GM19452 (cell line): ENCODE measurements at regions not wholly inside any gene's neighbourhood (a gene's known extent, or its start where the extent isn't known, plus 50 kb on each side); places are given as distances from the start of the nearest gene placed in this dataset.

Source experiments
- ATAC-seq: cut with Tn5 transposase; IDR thresholded peaks from one replicate; pipeline ENCODE4 v1.9.1; 2021; ENCODE audit not compliant: unreplicated experiment

DNA sequence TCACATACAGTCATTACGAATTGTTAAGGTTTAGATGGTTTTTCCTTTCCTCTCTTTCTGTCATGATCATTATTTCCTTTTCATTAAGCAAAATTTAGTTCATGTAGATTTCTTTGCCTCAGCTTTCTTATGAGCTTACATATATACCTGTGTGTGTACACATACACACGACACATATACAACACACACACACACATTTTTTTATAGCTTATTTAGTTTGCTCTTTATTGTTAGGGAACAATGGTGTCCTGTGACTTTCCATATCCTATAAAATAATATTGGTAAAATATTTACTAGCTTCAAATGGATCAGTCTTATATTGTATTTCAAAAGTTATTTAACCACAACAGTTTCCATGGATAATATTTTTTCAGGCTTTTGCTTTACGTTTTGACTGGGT lies 840.7 kb downstream of the PCDH18 start:
- no peak for ATAC-seq

DNA sequence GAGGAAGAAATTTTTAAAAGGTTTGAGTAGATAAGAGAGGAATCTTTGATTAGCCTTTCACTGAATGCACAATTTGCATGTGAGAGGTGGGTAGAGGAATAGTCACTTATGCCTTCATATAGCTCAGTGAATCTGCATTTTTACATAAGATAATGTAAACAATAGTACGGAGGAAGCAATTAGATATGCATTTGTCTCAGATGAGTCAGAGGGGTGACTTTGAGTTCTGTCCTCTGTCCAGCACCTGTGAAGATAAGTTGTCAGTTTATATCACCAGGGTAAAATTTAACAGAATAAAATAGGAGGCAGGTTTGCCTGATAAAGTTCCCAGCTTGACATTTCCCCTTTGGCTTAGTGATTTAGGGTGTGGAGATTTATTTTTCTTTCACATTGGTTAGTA lies 841.9 kb downstream of the PCDH18 start:
- no peak for ATAC-seq

DNA sequence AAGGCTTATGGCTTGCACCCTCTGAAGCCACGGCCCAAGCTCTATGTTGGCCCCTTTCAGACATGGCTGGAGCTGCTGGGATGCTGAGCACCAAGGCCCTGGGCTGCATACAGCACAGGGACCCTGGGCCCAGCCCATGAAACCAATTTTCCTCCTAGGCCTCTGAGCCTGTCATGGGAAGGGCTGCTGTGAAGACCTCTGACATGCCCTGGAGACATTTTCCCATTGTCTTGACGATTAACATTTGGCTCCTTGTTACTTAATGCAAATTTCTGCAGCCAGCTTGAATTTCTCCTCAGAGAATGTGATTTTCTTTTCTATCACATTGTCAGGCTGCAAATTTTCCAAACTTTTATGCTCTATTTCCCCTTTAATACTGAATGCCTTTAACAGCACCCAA lies 844.7 kb downstream of the PCDH18 start:
- ATAC-seq, result no peak

DNA sequence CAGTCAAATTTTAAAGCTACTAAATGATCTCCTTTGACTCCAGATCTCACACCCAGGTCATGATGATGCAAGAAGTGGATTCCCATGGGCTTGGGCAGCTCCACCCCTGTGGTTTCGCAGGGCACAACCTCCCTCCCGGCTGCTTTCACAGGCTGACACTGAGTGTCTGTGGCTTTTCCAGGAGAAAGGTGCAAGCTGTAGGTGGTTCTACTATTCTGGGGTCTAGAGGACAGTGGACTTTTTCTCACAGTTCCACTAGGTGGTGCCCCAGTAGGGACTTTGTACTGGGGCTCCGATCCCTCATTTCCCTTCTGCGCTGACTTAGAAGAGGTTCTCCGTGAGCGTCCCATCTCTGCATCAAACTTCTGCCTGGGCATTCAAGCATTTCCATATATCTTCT lies 845.2 kb downstream of the PCDH18 start:
- no peak for ATAC-seq

DNA sequence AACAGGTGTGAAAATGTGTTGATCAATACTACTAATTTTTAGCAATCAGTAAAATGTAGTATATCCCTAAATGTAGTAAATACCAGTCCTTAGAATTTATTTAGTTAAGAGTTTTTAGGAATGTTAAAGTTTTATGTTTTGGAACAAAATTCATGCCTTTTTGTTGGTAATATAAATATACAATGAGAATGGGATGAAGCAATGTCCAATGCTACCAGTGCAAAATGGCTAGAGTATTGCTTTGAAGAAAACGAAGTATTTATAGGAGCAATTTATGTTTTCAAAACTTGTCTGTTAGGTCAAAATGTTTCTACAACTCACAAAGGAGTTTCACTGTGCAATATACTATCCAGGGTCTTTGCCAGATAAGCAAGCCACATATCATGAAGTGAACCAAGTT lies 851.5 kb downstream of the PCDH18 start:
- no peak for ATAC-seq

DNA sequence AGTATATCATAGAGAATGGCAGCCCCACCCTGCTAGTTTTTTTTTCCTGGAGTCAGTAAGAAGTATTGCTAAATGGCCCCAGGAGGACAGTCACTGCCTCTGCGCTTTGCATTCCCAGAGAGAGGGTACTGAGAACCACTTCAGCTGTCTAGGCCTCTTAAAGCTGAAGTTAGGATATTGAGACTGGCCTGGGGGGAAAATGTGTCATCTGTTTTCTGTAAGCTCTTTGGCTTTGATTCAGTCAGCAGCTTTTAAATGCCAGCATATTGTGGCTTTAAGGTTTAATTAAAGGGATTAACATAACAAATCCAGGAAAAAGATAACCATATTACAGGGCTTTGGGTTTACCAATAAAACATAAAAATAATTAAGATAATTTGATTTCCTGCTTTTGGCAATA lies 852.0 kb downstream of the PCDH18 start:
- ATAC-seq, result no peak

DNA sequence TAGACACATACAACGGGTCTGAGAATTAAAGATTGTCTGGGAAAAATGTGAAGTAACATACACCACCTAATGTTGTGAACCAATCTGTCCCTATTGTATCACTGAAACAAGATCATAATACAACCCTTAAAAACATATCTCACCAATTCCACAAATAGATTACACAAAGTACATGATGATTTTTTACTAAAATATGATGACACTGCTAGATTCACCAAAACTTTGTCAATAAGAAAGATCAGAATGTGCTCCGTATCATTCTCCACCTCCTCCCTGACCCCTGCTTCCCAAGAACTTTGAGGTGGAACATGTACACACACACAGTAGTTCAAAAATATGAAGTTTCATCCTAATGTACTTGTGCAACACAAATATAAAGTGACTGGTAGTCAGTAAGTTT lies 862.0 kb downstream of the PCDH18 start:
- no peak for ATAC-seq

DNA sequence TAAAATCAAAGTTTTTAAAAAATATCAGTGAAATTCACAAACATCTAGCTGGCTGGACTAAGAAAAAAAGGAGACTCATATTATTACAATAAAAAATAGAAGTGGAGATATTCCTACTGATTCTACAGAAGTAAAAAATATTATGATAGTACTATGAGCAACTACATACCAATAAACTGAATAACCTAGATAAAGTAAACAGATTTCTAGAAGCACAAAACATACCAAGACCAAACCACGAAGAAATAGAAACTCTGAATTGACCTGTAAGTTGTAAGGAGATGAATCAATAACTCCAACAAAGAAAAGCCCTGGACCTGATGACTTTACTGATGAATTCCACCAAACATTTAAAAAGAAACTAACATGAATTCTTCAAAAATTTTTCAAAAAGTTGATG lies 867.3 kb downstream of the PCDH18 start:
- ATAC-seq, result no peak

DNA sequence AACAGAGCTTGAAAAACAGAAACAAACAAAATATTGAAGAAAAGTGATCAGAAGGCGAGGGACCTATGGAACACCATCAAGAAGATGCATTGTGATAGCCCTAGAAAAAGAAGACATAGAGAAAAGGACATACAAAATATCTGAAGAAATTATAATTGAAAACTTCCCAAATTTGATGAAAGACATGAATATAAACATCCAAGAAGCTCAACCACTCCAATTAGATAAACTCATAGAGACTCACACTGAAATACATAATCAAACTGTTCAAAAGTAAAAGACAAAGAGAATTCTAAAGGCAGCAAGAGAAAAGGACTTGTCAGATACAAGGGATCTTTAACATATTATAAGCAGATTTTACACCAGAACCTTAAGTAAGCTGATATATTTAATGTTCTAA lies 869.8 kb downstream of the PCDH18 start:
- no peak for ATAC-seq

DNA sequence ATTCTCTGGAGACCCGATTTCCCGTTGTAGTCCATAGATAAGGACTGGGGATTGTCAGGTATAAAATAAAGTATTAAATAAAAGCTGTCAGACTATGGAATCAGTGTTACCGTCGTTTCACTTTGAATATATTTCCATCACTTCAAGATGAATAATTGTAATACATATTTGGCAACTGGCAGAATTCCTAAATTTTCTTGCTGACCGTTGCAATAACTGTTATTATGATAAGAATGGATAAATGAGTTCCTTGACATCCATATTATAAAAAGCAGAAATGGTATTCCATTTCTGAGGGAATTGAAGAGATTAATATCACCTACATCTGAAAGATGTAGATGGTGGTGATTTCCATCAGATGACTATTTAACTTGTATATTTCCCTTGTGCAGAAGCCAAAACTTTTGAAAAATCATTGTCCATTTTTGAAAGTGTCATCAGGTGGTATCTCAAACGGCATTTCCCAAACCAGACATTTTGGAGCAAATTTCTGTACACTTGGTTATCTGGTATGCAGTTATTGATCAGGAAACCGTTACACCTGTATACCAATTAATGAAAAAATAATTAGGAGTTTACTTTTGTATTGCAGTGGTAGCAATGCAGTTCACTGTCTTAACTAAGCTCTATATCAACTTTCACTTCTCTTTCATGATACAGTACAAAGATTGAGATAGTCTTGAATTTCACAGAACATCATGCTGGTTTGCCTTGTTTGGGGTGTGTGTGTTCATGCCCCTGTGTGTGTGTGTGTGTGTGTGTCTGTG lies 878.5 kb downstream of the PCDH18 start:
- ATAC-seq, result no peak

DNA sequence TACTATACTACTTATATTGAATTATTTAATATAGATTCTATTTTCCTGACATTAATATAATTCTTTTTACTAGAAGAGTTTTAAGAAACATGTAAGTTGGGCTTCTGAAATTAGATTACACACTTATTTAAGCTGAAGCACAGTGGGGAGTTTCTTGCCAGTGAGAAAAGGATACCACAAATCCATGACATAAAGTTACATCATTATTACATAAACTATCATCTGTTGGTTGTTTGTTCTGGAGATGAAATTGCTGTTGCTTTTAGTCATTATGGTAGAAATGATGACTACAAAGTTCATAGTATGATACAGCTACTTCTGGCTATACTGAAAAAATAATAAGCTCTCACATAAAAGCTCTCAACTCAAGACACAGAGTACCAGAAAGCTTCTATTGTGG lies 880.4 kb downstream of the PCDH18 start:
- no peak for ATAC-seq

DNA sequence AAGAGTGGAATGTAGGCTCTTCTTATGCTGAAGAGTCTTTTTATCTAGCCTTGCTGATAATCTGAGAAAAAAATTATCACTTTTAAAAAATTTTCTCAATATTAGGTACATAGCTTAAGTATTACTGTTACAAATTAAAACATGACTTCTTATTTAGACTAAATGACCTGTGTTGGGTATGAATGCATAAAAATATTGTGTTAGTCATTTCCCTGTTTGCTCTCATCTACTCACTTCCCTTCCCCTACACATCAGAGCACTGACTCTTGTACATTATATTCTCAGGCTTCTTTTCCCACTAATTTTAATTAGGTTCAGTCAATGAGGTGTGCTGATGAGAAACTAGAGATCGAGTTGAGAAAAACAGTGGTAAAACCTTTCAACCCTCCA lies 881.0 kb downstream of the PCDH18 start:
- no peak for ATAC-seq

DNA sequence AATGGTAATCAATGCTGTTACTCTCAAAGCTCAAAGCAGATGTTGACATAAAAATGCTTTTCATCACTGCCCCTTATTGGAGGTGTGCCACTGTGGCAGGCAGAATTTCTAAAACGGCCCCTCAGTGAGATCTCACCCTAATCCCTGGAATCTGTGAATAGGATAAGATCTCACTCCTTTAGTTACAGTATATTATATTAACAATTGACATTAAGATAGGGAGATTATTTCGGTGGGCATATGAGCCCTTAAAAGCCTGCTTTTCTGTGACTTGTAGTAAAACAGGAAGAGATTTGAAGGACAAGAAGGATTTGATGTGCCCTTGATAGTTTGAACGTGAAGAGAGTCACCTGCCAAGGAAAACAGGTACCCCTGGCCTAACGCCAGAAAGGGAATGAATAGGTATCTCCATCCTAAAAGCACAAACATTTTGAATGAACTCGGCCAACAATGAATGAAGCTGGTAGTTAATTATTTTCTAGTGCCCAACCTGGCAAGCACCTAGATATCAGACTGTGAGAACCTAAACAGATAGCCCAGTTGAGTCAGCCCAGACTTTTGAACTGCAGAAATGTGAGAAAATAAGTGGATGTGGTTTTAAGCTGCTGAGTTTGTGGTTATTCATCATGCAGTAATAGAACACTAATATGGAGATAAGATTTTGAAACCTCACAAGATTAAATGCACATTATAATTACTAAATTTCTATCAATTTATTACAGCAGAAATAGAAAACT lies 881.6 kb downstream of the PCDH18 start:
- peak; percentile 77 for ATAC-seq

DNA sequence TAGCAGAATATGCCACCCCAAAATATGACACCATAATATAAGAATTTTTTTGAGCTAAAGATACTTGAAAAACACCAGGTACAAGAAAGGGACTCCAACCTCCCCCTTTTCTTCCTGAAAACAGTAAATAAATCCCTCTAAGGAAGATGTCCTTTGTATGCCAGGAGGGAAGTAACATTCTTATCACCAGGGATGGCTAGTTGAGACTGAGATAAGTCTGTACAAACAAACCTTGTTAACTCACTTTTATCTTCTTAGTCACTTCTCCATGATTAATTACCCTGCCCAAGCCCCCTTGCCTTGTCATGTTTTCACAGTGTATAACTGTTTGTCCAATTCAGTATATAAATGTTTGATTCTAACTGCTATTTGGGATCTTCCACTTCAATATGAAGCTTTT lies 888.0 kb downstream of the PCDH18 start:
- ATAC-seq, result no peak

DNA sequence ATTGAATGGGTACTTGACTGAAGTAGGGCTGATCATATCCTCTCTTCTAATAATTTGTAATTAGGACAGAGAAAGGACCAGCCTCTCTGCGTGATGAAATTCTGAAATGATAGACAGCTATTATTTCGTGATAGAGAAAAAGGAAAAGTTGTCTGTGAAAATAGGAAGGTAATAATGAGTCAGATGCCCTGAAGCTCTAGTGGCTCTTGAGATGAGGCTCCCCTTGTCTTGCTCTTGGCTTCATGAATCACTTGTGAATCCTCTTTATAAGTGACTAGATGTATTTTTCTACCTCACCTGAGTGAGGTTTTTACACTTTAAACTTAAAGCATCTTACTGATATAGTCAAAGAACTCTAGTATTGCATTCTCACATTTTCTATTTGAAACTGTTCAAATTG lies 888.9 kb downstream of the PCDH18 start:
- ATAC-seq, result no peak

DNA sequence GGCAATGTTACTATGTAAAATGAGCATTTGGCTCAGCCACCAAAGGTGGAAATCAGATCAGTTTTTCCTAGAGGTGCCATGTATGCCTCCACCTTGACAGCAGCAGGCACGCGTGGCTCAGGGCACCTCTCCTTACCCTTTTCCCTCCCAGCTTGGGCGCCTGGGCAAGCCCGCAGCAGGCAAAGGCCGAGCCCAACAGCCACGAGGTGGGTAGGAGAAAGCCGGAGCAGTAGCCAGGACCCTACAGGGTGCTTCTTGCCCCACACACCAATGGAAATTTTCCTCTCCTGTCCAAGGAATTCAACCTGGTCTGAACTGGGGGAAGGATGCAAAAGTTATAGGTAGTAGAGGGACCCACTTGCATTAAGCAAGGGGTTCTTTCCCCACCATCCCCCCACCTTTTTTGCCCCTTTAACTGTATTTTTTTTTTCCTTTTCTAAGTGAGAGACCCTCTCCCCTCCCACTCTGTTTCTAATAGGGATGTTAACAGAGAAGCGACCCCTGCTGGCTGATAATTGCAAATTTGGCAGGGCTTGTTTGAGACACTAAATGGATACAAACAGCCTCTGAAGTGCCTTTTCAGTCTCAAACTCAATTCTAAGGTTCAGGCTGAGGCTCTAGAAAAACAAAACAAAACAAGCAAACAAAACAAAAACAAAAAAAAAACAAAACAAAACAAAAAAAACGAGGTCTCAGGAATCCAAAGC lies 895.1 kb downstream of the PCDH18 start:
- no peak for ATAC-seq

DNA sequence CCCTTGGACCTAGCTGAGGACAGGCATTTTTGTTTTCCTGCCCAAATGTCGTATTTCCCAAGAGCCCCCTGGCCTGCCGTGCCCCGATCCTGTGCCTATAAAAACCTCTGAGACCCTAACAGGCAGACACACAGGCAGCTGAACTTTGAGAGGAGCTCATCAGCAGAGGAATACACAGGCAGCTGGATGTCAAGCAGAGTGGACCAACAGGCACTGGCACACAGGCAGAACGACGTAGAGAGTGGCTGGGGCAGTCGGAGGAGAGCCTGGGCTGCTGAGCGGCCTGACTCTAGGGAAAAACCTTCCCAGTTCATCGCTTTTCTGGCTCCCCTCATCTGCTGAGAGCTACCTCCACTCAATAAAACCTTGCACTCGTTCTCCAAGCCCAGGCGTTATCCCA lies 896.1 kb downstream of the PCDH18 start:
- no peak for ATAC-seq

DNA sequence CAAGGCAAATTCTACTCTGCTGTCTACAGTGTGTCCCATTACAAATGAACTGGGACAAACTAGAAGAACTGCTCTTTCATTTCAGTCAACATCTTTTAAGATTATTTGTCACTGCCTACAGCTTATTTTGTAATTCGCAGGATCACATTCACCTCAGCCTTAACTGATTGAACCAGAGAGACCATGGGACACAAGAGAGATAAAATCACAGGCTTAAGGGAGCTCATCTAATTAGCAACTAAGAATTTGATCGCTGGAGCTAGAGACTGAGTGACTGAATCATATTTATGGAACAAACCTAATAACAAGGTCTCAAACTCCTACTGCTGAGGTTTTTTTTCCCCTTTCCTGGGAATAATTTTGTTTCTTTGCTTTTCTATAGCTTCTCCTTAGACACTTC lies 898.2 kb downstream of the PCDH18 start:
- no peak for ATAC-seq

DNA sequence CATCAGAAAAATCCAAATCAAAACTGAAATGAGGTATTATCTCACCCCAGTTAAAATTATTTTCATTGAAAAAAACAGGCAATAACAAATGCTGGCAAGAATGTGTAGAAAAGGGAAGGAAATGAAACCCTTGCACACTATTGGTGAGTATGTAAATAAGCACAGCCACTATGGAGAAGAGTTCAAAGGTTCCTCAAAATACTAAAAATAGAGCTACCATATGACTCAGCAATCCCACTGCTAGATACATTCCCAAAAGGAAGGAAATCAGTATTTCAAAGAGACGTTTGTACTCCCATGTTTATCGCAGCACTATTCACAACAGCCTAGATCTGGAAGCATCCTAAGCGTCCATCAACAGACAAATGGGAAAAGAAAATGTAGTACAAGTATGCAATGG lies 932.4 kb downstream of the PCDH18 start:
- no peak for ATAC-seq

DNA sequence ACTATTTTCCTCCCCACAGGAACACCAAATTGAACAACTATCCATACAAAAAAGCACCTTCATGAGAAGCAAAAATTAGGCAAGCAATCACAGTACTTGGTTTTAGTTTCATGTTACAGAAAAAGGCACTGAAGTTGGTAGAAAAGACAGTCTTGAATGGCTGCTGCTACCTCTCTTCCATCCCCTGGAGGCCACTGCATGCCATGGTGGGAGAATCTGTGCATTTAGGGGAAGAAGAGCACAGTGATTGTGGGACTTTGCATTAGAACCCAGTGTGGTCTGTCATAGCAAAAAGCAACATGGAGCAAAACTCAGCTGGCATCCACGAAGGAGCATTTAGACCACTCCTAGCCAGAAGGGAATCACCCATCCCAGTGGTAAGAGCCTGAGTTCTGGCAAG lies 941.9 kb downstream of the PCDH18 start:
- ATAC-seq, result no peak

DNA sequence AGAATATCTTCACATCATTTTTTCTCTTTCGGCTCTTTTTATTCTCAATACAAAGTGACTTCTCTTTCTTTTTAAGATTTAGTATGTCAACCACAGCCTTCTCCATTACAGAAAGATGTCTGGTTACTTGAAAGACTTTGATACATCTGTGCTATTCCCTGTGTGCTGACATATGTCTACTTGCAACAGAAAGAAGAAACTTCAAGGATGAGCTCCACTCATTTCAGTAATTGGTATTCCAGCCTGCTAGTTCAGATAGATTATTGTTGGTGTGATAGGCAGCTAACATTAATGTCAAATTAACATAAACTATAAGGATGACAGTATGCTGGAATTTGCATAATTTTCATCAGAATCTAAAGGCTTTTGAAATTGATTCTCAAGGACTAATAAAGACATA lies 948.7 kb downstream of the PCDH18 start:
- ATAC-seq, result no peak

DNA sequence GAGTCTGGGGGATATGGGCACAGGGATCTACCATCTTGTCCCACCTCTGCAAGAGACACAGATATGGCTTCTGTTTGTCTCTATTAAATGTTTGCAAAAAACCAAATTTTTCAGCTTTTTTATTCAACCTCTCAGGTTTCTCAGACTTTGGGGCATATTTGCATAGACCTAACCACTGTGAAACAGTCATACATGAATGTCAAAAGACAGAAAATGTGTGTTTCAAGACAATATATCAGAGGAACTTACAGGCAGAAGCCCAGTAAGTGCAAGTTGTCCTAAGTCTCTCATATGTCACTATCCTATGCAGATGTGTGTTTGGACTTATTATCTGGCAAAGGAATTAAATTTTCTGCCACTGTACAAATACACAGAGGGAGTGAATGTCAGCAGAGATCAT lies 951.2 kb downstream of the PCDH18 start:
- no peak for ATAC-seq
